HUES6 (cell line): ENCODE measurements at regions not wholly inside any gene's neighbourhood (a gene's known extent, or its start where the extent isn't known, plus 50 kb on each side); places are given as distances from the start of the nearest gene placed in this dataset.

ENCODE experiments used
- H3K27ac ChIP-seq: 2 replicates; pipeline ENCODE4 v1.7.0; 2013; ENCODE audit warnings: low read depth, mild to moderate bottlenecking, low read length, inconsistent platforms
- H3K27me3 ChIP-seq: 2 replicates; pipeline ENCODE4 v1.6.1; 2013; ENCODE audit warnings: low read length; ENCODE audit not compliant: control insufficient read depth, insufficient read depth
- H3K36me3 ChIP-seq: 2 replicates; pipeline ENCODE4 v1.6.1; 2013; ENCODE audit warnings: low read length; ENCODE audit not compliant: control insufficient read depth, insufficient read depth
- H3K4me1 ChIP-seq: 2 replicates; pipeline ENCODE4 v1.6.1; 2013; ENCODE audit warnings: low read length; ENCODE audit not compliant: control insufficient read depth, insufficient read depth
- H3K4me3 ChIP-seq: 2 replicates; pipeline ENCODE4 v1.5.1; 2013; ENCODE audit warnings: low read depth, low read length
- H3K9ac ChIP-seq: one replicate; pipeline ENCODE4 v1.6.1; 2013; ENCODE audit warnings: mild to moderate bottlenecking, low read length
- H3K9me3 ChIP-seq: 2 replicates; pipeline ENCODE4 v1.6.1; 2013; ENCODE audit warnings: low read depth, low read length; ENCODE audit not compliant: control insufficient read depth, insufficient read depth

GRCh38 chr13:76035711-76036110, 399.6 kb downstream of the LMO7 start:
- Histone ChIP-seq H3K4me1 (peaks cover 2% of the 10 kb centered on the region; the same call in 1 of the 2 replicates), H3K27me3 (no peaks in the 10 kb centered on the region), H3K9me3 (no peaks in the 10 kb centered on the region), H3K27ac (no peak overlapping the region), H3K4me3 (no peak overlapping the region), H3K36me3 (no peaks in the 10 kb centered on the region), H3K9ac (no peak overlapping the region)

GRCh38 chr13:76029706-76030105, 393.6 kb downstream of the LMO7 start:
- Histone ChIP-seq H3K36me3 (no peaks in the 10 kb centered on the region), H3K9ac (no peak overlapping the region), H3K27me3 (no peaks in the 10 kb centered on the region), H3K27ac (no peak overlapping the region), H3K9me3 (no peaks in the 10 kb centered on the region), H3K4me1 (peaks cover 6% of the 10 kb centered on the region; the same call in 1 of the 2 replicates), H3K4me3 (no peak overlapping the region)

GRCh38 chr13:76029088-76029487, 393.0 kb downstream of the LMO7 start:
- Histone ChIP-seq H3K9me3 (no peaks in the 10 kb centered on the region), H3K4me1 (peaks cover 6% of the 10 kb centered on the region; the same call in 1 of the 2 replicates), H3K9ac (no peak overlapping the region), H3K27me3 (no peaks in the 10 kb centered on the region), H3K36me3 (no peaks in the 10 kb centered on the region), H3K27ac (no peak overlapping the region), H3K4me3 (no peak overlapping the region)

- no peak overlapping the region for H3K9ac ChIP-seq
- H3K9me3 ChIP-seq, result no peaks in the 10 kb centered on the region
- H3K27me3 ChIP-seq, result no peaks in the 10 kb centered on the region
- H3K4me3 ChIP-seq, result no peak overlapping the region
- peaks cover 6% of the 10 kb centered on the region; the same call in 1 of the 2 replicates for H3K4me1 ChIP-seq
- H3K36me3 ChIP-seq, result no peaks in the 10 kb centered on the region
- no peak overlapping the region for H3K27ac ChIP-seq
These were observed 391.0 kb downstream of the LMO7 start for GRCh38 chr13:76027131-76027530.

- no peak overlapping the region for H3K9ac ChIP-seq
- no peaks in the 10 kb centered on the region for H3K9me3 ChIP-seq
- no peak overlapping the region for H3K27ac ChIP-seq
- H3K36me3 ChIP-seq, result no peaks in the 10 kb centered on the region
- no peaks in the 10 kb centered on the region for H3K27me3 ChIP-seq
- H3K4me1 ChIP-seq, result peaks cover 6% of the 10 kb centered on the region; the same call in 1 of the 2 replicates
- H3K4me3 ChIP-seq, result no peak overlapping the region
These were observed 389.3 kb downstream of the LMO7 start for GRCh38 chr13:76025392-76025791.

GRCh38 chr13:76024151-76024550, 388.0 kb downstream of the LMO7 start:
- no peaks in the 10 kb centered on the region for H3K9me3 ChIP-seq
- H3K4me1 ChIP-seq, result peaks cover 6% of the 10 kb centered on the region; the same call in 1 of the 2 replicates
- H3K9ac ChIP-seq, result no peak overlapping the region
- no peaks in the 10 kb centered on the region for H3K36me3 ChIP-seq
- H3K27me3 ChIP-seq, result no peaks in the 10 kb centered on the region
- H3K27ac ChIP-seq, result no peak overlapping the region
- H3K4me3 ChIP-seq, result no peak overlapping the region

GRCh38 chr13:76023652-76024051, 387.5 kb downstream of the LMO7 start:
- H3K27me3 ChIP-seq, result no peaks in the 10 kb centered on the region
- H3K4me1 ChIP-seq, result peaks cover 6% of the 10 kb centered on the region; the same call in 1 of the 2 replicates
- no peaks in the 10 kb centered on the region for H3K36me3 ChIP-seq
- no peaks in the 10 kb centered on the region for H3K9me3 ChIP-seq
- no peak overlapping the region for H3K27ac ChIP-seq
- no peak overlapping the region for H3K4me3 ChIP-seq
- no peak overlapping the region for H3K9ac ChIP-seq

- Histone ChIP-seq H3K36me3 (no peaks in the 10 kb centered on the region), H3K4me1 (no peaks in the 10 kb centered on the region; the same call in 1 of the 2 replicates), H3K9me3 (no peaks in the 10 kb centered on the region), H3K4me3 (no peak overlapping the region), H3K9ac (no peak overlapping the region), H3K27me3 (no peaks in the 10 kb centered on the region), H3K27ac (no peak overlapping the region)
These were observed 384.4 kb downstream of the LMO7 start for GRCh38 chr13:76020421-76020955.

- Histone ChIP-seq H3K36me3 (no peaks in the 10 kb centered on the region), H3K27ac (no peak overlapping the region), H3K4me1 (no peaks in the 10 kb centered on the region; the same call in 1 of the 2 replicates), H3K4me3 (no peak overlapping the region), H3K9me3 (no peaks in the 10 kb centered on the region), H3K9ac (no peak overlapping the region), H3K27me3 (no peaks in the 10 kb centered on the region)
These were observed 383.4 kb downstream of the LMO7 start for GRCh38 chr13:76019421-76020044.

- Histone ChIP-seq H3K27ac (no peak overlapping the region), H3K9ac (no peak overlapping the region), H3K9me3 (no peaks in the 10 kb centered on the region), H3K4me1 (no peaks in the 10 kb centered on the region; the same call in 1 of the 2 replicates), H3K36me3 (no peaks in the 10 kb centered on the region), H3K4me3 (no peak overlapping the region), H3K27me3 (no peaks in the 10 kb centered on the region)
These were observed 381.9 kb downstream of the LMO7 start for GRCh38 chr13:76017861-76018556.

- Histone ChIP-seq H3K9ac (no peak overlapping the region), H3K4me3 (no peak overlapping the region), H3K4me1 (no peaks in the 10 kb centered on the region; the same call in 1 of the 2 replicates)
These were observed 380.8 kb downstream of the LMO7 start for GRCh38 chr13:76016799-76017400.

More at GRCh38 chr13:76016799-76017400, 380.8 kb downstream of the LMO7 start:
- no peaks in the 10 kb centered on the region for H3K9me3 ChIP-seq
- H3K27me3 ChIP-seq, result no peaks in the 10 kb centered on the region
- H3K36me3 ChIP-seq, result no peaks in the 10 kb centered on the region
- H3K27ac ChIP-seq, result no peak overlapping the region
